ENCODE measurements at regions not wholly inside any gene's neighbourhood (a gene's known extent, or its start where the extent isn't known, plus 50 kb on each side); places are given as distances from the start of the nearest gene placed in this dataset.

GRCh38 chr3:21860082-21860475 is 109.1 kb upstream of the ZNF385D start:
- TF ChIP-seq ZNF121 (CRISPR knock-in tag; IDR thresholded peaks at IDR 0.05) (no peak), CTCF (IDR thresholded peaks at IDR 0.05) (no peak), CREM (CRISPR knock-in tag; IDR thresholded peaks at IDR 0.05) (no peak), ERG (CRISPR knock-in tag; IDR thresholded peaks at IDR 0.05) (no peak), IRF1 (CRISPR knock-in tag; IDR thresholded peaks at IDR 0.05) (no peak), MLX (CRISPR knock-in tag; IDR thresholded peaks at IDR 0.05) (no peak), RELA (CRISPR knock-in tag; IDR thresholded peaks at IDR 0.05; ENCODE audit: borderline replicate concordance) (no peak), SP1 (CRISPR knock-in tag; conservative IDR thresholded peaks at IDR 0.05) (no peak), ZNF138 (CRISPR knock-in tag; conservative IDR thresholded peaks at IDR 0.05) (no peak)

Data from WTC11 (cell line).